ENCODE measurements at regions not wholly inside any gene's neighbourhood (a gene's known extent, or its start where the extent isn't known, plus 50 kb on each side); places are given as distances from the start of the nearest gene placed in this dataset.

DNA sequence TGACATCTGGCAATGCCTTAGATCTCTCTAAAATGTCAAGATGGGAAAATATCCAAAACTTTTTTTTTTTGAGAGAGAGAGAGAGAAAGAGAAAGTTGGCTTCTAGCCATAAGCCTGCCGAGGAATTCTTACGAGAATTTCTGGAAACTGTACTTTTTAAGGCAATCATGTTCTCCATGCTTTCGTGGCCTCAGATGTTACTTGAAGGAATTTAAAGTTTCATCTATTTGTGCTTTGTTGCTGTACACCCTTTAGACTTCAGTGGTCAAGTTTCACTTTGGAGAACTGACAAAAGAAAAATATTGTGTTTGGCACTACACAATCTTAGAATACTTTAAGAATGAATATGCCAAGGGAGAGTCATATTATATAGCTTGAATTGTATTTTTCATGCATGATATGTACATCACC, 53.9 kb downstream of the FAT4 start:
- no TSS peak for BruUV-seq (replicated peaks)
- ChIA-PET POLR2A (no interaction called here), CTCF (interaction anchor here (1.0 to 2.2 kb wide), 3 partner anchors 14 to 54 kb away, joined by 3 to 9 read pairs (median 3); partner anchors contain the start of gene FAT4)
- peaks cover 10% of the 10 kb centered on the region for H3K79me2 ChIP-seq (ENCODE audit: control insufficient read depth, insufficient read depth, low read length)
- no peaks in the 10 kb centered on the region for H3K9me3 ChIP-seq (replicated peaks; ENCODE audit: control insufficient read depth, insufficient read depth, low read length)
- peak overlapping the region; percentile 23 for H2AFZ ChIP-seq (ENCODE audit: low read depth, low read length)
- H3K4me1 ChIP-seq (ENCODE audit: control insufficient read depth, extremely low read depth, insufficient read depth, low read length): peaks cover 19% of the 10 kb centered on the region
- DNase-seq (ENCODE audit: low read depth, low spot score): peak; percentile 84
- peak overlapping the region; percentile 21 to 73 (median 32) for H3K4me3 ChIP-seq (replicated peaks in 1 of 3; ENCODE audit: insufficient read depth in 1 of 3, low read depth in 1 of 3, low read length in 3 of 3)
- dilution Hi-C loops (cut with MboI; ENCODE audit: extremely low pct_ligation_motif_present, low sequenced_read_pairs) (no loop called here), intact Hi-C loops (cut with micrococcal nuclease) (loop anchor here (1.0 kb wide), 3 partner anchors 21 to 51 kb away; no protein-coding TSS in a partner anchor)
- peak overlapping the region; percentile 93 for H3K4me2 ChIP-seq (ENCODE audit: insufficient read depth, low read length)
- H4K20me1 ChIP-seq (replicated peaks; ENCODE audit: control insufficient read depth, extremely low read depth, insufficient read depth, low read length): no peaks in the 10 kb centered on the region
- no peaks in the 10 kb centered on the region for H3K9me1 ChIP-seq (replicated peaks; ENCODE audit: control insufficient read depth, extremely low read depth, insufficient read depth, low read length)
- no peaks in the 10 kb centered on the region for H3K27me3 ChIP-seq (ENCODE audit: control insufficient read depth in 2 of 2, insufficient read depth in 2 of 2, low read length in 2 of 2)
- peak overlapping the region; percentile 76 for H3K9ac ChIP-seq (replicated peaks; ENCODE audit: extremely low read depth, insufficient read depth, low read length)
- TF ChIP-seq POLR2A (IDR thresholded peaks at IDR 0.05; ENCODE audit: low read depth, low read length): no peak
- peak; percentile 5 for TF ChIP-seq GATA2 (IDR thresholded peaks at IDR 0.05; ENCODE audit: insufficient read depth, insufficient read length, low read depth, low read length)
- TF ChIP-seq JUN (IDR thresholded peaks at IDR 0.05; ENCODE audit: borderline replicate concordance, insufficient read depth, insufficient read length, low read depth): peak; percentile 21
- TF ChIP-seq EZH2 (IDR thresholded peaks at IDR 0.05; ENCODE audit: borderline replicate concordance, low read depth, low read length, severe bottlenecking): no peak
- H3K36me3 ChIP-seq (ENCODE audit: control insufficient read depth in 2 of 2, extremely low read depth in 1 of 2, insufficient read depth in 2 of 2, low read length in 2 of 2): no peaks in the 10 kb centered on the region
- peak; percentile 67 for FAIRE-seq
- peak overlapping the region; percentile 74 for H3K27ac ChIP-seq (ENCODE audit: insufficient read depth, low read depth, low read length)

- POLR2A ChIA-PET: no interaction called here
- H3K27ac ChIP-seq (ENCODE audit: insufficient read depth, low read depth, low read length): peak overlapping the region; percentile 74
Observed at GRCh38 chr4:125369098-125369497, 54.3 kb downstream of the FAT4 start.

More at GRCh38 chr4:125369098-125369497, 54.3 kb downstream of the FAT4 start:
- H3K9ac ChIP-seq (replicated peaks; ENCODE audit: extremely low read depth, insufficient read depth, low read length): peak overlapping the region; percentile 76
- H3K27me3 ChIP-seq (ENCODE audit: control insufficient read depth in 2 of 2, insufficient read depth in 2 of 2, low read length in 2 of 2): no peaks in the 10 kb centered on the region
- peak overlapping the region; percentile 93 for H3K4me2 ChIP-seq (ENCODE audit: insufficient read depth, low read length)
- TF ChIP-seq POLR2A (IDR thresholded peaks at IDR 0.05; ENCODE audit: low read depth, low read length): no peak
- TF ChIP-seq POLR2AphosphoS5 (IDR thresholded peaks at IDR 0.05; ENCODE audit: insufficient read depth, low read depth, low read length): no peak
- TF ChIP-seq EZH2 (IDR thresholded peaks at IDR 0.05; ENCODE audit: borderline replicate concordance, low read depth, low read length, severe bottlenecking): no peak
- no peak for TF ChIP-seq JUN (IDR thresholded peaks at IDR 0.05; ENCODE audit: borderline replicate concordance, insufficient read depth, insufficient read length, low read depth)
- TF ChIP-seq FOS (IDR thresholded peaks at IDR 0.05; ENCODE audit: borderline replicate concordance, insufficient read depth, low read length): no peak
- dilution Hi-C loops (cut with MboI; ENCODE audit: extremely low pct_ligation_motif_present, low sequenced_read_pairs) (no loop called here), intact Hi-C loops (cut with micrococcal nuclease) (no loop called here)
- peaks cover 10% of the 10 kb centered on the region for H3K79me2 ChIP-seq (ENCODE audit: control insufficient read depth, insufficient read depth, low read length)
- no peaks in the 10 kb centered on the region for H4K20me1 ChIP-seq (replicated peaks; ENCODE audit: control insufficient read depth, extremely low read depth, insufficient read depth, low read length)
- CTCF ChIA-PET: interaction anchor here (1.0 to 2.2 kb wide), 2 partner anchors 14 to 54 kb away, joined by 3 to 9 read pairs; partner anchors contain the start of gene FAT4
- H3K9me3 ChIP-seq (replicated peaks; ENCODE audit: control insufficient read depth, insufficient read depth, low read length): no peaks in the 10 kb centered on the region
- no peak for FAIRE-seq
- peaks cover 19% of the 10 kb centered on the region for H3K4me1 ChIP-seq (ENCODE audit: control insufficient read depth, extremely low read depth, insufficient read depth, low read length)
- H2AFZ ChIP-seq (ENCODE audit: low read depth, low read length): no peak overlapping the region
- DNase-seq (ENCODE audit: low read depth, low spot score): no peak
- no TSS peak for BruUV-seq (replicated peaks)
- H3K9me1 ChIP-seq (replicated peaks; ENCODE audit: control insufficient read depth, extremely low read depth, insufficient read depth, low read length): no peaks in the 10 kb centered on the region
- peak overlapping the region in 2 of 3 experiments; percentile 32 to 73 for H3K4me3 ChIP-seq (replicated peaks in 1 of 3; ENCODE audit: insufficient read depth in 1 of 3, low read depth in 1 of 3, low read length in 3 of 3)
- H3K36me3 ChIP-seq (ENCODE audit: control insufficient read depth in 2 of 2, extremely low read depth in 1 of 2, insufficient read depth in 2 of 2, low read length in 2 of 2): no peaks in the 10 kb centered on the region
